ENCODE measurements at regions not wholly inside any gene's neighbourhood (a gene's known extent, or its start where the extent isn't known, plus 50 kb on each side); places are given as distances from the start of the nearest gene placed in this dataset.

DNA sequence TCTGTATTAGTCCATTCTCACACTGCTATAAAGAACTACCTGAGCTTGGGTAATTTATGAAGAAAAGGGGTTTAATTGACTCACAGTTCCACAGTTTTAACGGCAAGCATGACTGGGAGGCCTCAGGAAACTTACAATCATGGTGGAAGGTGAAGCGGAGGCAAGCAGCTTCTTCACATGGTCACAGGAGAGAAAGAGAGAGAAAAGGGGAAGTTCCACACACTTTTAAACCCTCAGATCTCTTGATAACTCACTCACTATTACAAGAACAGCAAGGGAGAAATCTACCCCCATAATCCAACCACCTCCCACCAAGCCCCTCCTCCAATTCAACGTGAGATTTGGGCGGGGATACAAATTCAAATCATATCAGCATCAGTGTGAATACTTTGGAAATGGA lies 133.4 kb upstream of the SLC30A5 start:
- no peak for DNase-seq

DNA sequence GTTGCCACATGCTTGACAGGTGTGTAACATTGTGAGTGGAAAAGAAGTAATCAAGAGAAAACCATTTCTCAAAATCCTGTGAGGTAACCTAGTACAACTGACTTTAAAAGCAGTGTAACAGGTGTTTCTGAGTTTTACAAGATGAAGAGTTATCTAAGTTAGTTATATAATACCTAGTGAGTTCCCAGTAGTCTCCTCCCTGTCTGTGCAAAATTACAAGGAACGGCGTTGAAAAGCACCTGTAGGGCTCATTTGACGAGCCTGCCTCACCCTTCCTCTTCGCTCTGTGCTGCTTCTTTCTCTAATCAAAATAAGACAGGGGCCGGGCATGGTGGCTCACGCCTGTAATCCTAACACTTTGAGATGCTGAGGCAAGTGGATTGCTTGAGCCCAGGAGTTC lies 132.9 kb upstream of the SLC30A5 start:
- no peak for DNase-seq

DNA sequence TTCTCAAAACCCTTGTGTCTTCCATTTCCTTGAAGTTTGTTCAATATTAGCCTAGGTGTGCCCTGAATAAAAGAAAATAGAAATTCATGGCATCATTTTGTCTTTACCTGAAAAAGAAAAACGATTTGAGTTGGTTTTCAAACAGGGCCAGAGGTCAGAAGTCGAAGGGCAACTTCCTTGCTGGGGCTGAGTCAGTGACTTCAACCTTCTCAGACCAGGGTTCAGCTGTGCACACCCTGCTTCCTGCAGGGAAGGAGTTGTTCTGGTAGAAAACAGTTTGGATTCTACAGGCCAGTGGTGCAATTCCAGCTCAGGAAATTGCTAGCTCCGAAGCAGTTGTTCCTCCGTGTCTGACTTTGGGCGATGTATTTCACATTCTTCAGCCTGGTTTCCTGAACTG lies 132.1 kb upstream of the SLC30A5 start:
- DNase-seq, result no peak

DNA sequence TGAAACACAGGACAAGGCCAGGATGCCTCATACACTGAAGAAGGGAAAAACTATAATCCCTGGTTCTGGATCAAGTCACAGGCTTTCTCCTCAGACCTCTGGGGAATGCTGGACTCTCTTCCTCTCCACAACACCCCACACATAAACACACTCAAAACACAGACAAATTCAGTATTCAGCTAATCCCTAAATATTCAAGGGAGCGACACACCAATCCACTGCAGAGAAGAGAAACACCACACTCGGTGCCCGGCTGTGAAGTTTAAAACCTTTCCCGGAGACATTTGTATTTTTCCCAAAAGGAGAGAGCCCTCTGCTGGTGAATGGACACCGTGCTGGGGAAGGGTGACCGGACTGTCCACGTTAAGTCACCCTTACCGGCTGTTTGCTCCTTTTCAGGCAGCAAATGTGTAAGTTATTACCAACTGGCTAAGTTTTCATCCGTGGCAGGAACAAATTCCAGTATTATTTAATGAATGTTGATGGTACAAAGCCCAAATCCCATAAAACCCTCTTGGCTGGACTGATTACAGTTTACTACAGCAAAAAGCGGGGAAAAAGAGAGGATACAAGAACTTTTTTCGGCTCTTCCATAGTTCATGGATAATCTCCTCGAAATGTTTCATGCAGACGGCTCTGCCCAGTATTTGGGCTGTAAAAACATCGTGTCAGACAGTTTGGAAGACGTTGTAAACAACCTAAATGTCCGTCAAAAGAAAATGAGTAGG lies 130.9 kb upstream of the SLC30A5 start:
- peak; percentile 2 for DNase-seq

DNA sequence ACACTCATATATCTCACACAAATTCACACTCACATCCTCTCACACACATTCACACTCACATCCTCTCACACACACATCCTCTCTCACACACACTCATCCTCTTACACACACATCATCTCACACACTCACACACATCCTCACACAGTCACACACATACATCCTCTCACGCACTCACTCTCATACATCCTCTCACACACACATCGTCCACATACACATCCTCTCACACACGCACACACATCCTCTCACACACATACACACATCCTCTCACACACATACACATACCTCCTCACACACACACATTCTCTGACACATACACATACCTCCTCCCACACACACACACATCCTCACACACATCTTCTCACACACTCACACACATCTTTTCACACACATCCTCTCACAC lies 129.1 kb upstream of the SLC30A5 start:
- DNase-seq, result no peak

DNA sequence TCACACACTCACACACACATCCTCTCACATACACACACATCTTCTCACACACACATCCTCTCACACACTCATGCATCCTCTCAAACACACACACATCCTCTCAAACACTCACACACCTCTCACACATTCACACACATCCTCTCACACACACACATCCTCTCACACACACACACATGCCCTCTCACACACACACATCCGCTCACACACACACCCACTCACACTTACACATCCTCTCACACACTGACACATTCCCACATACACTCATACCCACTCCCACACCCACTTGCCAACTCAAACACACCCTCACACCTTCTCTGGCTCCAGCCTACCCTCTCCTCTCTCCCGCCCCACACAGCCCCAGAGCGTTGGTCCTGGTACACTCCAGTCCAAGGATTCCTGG lies 127.9 kb upstream of the SLC30A5 start:
- no peak for DNase-seq

DNA sequence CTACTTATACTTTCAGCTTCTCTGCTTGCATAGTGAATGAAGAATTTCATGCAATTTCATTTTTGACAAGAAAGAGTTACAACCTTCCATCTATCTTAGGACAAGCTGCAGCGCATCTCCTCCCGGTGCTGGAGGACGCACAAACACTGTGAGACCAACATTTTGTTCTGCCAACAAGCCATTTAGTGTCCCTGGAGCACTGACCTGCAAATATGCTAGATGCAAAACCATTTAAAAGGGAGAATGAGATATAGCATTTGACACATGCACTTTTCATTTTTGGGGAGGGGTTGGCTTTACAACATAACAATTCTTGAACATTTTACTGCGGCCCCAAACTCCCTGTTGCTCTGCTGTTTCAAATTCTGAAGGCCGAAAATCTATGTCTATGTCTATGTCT lies 127.2 kb upstream of the SLC30A5 start:
- no peak for DNase-seq

DNA sequence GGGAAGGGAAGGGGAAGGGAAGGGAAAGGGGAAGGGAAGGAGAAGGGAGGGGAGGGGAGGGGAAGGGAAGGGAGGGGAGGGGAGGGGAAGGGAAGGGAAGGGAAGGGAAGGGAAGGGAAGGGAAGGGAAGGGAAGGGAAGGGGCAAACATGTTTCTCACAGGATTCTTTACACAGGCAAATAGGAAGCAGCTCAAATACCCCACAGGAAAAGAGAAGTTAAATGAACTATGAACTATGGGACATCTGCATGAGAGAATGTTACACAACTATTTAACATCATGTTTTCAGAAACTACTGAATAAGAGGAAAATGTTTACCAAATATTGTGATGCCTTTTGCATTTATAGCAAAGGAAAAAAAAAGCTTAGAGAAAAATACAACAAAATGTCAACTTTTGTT lies 125.4 kb upstream of the SLC30A5 start:
- no peak for DNase-seq

DNA sequence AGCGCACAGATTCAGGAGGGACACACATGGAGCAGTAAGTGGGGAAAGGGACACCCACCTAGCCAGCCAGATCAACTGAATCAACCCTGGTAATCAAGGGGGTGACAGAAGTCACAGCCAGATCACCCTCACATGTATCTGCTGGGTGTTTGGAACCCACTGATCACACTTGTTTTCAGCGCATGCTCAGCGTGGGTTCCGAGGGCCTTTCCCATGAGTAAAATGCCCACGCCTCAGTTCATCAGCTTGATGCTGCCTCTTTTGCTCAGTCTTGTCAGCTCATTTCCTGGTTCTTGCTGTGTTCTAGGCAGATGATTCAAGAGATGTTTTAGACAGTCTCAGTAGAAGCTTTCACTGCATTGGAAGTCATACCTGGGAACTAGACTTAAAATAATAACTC lies 123.2 kb upstream of the SLC30A5 start:
- no peak for DNase-seq

DNA sequence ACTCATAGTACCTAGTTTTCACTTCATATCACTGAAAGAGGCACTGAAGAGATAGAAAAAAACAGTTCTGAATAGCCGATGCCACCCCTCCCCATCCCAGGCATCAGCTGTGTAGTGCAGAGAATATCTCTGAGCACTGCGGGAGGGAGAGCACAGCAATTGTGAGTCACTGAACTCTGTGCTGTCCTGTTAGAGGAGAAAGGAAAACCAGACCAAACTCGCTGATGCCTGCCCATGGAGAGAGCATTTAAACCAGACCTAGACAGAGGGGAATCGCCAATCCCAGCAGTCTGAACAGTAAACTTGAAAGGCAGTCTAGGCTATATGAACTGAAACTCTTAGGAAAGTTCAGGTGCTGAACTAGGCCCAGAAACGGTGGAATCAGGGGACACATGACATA lies 120.1 kb upstream of the SLC30A5 start:
- no peak for DNase-seq

DNA sequence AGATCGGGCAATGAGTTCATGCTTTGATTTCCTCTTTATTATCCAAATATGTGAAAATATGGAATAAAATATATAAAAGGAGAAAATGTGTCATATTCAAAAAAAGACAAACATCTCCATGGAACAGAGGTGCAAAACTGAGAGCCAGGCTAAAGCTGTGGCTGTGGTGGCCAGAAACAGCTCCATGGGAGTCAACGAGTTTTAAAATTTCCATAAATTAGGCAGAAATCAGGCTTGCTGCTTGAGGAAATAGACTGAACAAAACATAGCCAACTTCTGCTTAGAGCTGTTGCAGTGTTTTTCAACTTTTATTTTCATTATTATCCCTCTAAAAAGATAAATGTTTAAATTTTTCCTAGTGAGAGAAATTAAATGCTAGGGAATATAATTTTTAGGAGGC lies 110.8 kb upstream of the SLC30A5 start:
- DNase-seq, result no peak

DNA sequence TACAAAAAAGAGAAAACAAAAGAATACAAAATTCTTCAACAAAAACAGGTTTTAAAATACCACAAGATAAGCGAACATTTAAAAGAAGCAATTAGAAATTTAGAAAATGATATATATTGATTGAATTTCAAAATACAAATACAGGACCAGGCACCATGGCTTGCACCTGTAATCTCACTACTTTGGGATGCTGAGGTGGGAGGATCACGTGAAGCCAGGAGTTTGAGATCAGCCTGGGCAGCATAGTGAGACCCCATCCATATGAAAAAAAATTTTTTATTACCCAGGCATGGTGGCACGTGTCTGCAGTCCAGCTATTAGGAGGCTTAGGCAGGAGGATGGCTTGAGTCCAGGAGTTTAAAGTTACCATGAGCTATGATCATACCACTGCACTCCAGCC lies 109.9 kb upstream of the SLC30A5 start:
- DNase-seq, result no peak

DNA sequence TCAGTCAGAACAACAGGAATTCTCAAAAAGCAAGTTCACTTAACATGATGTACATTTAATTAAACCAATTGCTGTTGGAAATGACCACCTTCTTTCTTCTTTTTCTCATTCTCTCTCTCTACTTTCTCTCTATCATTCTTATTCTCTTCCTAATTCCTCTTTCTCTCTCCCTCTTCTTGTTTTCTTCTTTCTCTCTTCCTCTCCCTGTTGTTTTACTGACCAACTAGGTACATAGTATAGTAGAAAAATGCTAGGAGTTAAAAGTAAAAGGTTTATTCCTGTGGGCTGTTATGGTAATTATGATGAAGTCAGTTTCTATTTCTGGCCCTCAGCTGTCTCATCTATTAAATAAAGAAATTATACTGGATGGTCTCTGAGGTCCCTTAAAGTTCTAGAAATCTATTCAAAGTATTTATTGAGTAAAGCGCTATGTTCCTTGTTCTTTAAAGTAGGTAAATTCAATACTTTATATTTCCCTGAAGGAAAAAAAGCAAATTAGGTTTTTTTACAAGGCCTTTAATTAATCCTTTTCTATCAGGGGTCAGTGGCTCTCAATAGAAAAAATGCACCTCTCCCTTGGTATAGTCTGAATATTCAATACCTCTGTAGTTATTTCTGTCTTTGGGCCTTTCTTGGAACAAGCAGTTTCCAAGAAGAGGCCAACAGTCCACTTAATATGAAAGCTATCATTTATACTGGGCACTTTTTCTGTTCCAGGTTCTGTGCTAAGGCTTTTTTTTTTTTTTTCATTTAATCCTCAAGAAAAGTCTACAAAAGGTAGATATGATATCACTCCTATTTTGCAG lies 102.3 kb upstream of the SLC30A5 start:
- no peak for DNase-seq

DNA sequence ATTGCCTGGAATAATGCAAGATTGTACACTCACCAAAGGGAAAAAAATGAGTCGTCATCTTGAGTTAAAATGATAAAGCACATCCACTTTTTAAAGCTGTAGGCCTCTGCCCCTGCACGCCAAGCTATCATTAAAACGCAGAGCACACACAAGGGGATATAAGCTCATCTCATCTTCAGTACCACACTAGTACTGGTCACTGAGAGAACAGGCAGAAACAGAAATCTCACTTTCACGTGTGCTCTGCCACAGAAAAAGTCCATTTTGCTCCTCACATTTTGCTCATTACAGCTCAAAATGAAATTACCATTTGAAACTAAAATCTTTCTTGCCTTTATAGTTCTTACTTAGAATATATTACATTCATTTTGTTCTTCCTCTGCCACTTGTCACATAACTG lies 99.2 kb upstream of the SLC30A5 start:
- no peak for DNase-seq

DNA sequence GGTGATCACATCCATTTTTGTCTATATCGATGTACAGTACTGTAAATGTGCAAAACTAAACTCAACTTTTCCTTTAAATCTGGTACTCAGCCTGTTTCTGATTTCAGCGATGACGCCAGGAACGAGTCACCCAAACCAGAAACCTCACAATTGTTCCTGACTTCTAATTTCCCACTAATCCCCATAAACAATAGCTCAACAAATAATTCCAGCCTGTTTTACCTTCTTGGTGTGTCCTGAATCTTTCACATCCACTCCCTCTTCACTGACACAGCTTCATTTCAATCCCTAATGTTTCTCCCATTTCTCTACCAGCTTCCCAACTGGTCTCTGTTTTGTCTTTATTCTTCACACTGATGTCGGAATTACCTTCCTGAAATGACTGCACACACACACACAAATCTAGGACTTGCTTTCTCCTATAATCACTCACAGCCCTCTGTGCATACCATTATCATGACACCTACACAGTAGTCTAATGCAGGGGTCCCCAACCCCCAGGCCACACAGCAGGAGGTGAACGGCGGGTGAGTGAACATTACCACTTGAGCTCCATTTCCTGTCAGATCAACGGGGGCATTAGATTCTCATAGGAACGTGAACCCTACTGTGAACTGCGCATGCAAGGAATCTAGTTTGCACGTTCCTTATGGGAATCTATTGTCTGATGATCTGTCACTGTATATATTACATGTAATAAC lies 97.8 kb upstream of the SLC30A5 start:
- no peak for DNase-seq

DNA sequence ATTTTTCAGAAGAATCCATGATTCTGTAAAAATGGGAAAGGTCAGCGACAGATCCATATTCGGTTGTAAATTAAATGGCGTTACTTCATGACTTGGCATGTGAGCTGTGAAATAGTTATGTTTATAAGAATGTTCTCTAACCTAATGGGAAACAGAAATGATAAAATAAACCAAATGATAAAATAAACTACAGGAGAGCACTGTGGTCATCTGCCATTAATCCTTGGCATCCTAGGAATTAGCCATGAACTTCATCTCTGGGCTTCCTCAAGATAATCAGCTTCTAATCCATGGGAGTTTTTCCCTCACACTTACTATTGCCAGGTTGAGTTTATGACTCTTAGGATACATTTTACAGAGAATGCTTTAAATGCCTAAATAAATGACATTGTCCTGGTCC lies 94.6 kb upstream of the SLC30A5 start:
- no peak for DNase-seq

DNA sequence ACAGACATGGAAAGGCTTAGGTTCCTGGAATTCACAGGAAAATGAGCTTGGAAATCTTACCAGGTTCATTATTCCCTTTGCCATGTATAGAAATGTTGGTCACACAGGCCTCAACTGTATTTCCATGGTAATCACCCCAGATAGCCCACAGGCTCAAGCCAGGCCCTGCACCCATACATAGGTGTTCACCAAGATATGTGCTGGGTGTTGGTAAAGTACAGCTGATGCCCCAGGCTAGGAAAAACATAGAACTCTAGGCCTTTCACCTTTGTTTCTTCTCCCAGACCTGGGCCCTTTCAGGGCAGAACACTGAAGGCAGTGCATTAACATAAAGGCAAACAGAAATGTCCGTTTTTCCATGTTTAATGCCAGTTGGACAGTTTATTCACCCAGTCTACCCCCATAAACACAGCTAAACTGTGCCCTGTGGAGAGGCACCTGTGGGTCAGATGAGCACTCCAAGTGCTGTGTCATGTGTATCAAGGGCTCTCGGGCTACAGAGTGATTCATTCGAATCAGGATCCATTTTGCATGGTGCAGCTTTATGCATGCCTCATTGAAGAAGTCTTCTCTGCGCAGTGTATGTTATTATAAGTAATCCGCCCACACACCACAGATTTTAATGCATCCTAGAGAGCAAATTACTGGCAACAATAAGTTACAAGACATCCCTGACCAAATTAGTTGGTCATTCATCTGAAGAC lies 93.4 kb upstream of the SLC30A5 start:
- no peak for DNase-seq

DNA sequence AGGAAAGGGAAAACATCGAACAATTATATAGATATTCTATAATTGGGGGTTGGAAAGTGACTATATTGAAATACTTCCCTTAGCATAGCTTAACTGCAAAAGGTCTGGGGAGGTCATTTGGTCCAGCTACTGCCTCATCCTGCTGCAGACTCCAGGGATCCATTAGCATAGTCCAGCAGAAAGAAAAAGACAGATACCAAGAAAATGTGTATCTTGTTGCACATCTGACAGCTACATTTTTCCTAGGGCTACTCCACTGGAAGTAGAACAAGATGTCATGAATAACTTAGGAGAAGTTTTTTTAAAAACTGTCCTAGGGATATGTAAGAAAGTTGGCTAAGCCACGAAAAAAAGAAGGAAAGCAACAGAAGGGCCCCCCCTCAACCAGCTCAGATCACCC lies 92.9 kb upstream of the SLC30A5 start:
- no peak for DNase-seq

DNA sequence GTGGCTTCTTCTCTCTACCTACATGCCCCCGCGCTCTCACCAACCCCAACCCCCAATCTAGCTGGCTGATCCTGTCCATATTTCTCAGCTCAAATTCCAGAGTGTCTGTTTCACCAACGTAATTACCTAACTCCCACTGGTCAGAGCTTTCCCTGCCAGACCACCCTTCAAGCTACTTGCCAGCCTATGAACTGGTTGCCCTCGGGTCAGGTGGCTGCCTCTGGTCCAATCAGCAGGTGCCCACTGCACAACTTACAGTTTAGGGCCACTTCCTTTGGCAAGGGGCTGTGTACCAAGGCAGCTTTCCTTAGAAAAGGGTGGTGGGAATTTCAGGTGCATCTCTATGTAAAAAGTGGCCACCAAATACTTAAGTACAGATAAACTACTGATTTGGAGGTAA lies 92.2 kb upstream of the SLC30A5 start:
- DNase-seq, result no peak

DNA sequence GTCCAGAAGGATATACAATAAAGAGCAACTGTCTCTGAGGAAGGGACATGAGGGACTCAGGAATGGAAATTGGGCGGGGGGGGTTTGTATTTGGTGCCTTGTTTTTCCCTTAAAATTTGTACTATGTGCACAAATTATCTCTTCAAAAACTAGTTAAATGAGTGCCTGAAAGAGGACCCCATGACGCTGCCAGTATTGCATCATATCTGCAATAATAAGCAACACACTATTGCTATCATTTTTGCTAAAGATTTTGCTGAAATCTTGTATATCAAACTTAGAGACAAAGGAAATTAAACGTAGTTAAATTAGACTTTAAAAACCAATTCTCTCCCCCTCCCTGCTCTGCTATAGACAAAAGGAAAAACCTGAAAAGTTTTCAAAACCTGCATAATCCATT lies 89.7 kb upstream of the SLC30A5 start:
- DNase-seq, result no peak

DNA sequence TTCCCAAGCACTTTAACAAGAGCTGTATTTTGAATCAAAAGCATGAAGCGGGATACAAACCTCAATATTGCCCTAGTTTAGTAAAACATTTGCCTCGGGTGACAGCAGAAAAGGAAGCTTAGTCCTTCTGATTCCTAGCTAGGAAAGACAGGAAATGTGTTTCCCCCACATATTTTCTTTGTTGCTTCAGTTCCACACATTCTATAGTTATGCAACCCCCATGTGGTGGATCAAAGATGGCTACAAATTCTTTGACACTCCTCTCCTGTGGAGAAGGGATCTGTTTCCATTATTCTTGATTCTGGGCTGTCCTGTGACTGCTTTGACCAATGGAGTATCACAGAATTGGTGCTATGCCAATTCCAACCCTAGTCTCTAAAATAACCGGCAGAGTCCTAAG lies 89.1 kb upstream of the SLC30A5 start:
- no peak for DNase-seq

DNA sequence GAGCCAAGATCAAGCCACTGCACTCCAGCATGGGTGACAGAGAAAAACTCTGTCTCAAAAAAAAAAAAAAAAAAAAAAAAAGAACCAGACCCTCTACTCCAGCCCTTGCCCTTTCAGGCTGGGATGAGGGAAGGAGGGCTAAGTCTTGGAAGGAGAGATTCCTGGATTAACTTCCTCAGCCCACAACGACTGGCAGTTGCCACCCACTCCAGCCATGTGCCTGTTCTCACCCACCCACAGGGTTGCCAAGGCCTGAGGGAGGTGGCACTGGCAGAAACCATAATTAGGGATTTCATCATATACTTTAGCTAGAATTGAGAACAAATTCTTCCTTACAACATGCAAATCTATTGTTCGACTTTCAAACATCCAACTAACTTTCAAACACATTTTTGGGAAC lies 87.8 kb upstream of the SLC30A5 start:
- no peak for DNase-seq

DNA sequence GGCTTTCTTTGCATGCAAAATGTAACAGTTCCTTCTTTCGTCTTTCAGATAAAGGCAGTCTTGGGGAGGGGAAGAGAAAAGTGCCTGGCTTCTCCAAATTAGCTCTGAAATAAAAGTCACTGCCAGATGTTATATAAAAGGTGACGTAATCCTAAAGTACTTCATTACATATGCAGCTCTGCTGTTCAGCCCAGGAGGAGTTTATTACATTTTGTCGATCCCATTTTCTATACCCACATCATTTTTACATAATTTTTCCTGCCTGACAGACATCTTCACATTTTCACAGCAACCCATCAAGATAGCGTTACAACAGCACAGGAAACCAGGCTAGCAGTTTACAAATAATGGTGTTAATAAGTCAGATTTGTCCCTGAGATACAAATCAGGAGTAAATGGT lies 86.7 kb upstream of the SLC30A5 start:
- DNase-seq, result peak; percentile 70
